H1 (cell line): ENCODE measurements at regions not wholly inside any gene's neighbourhood (a gene's known extent, or its start where the extent isn't known, plus 50 kb on each side); places are given as distances from the start of the nearest gene placed in this dataset.

Experiments used
- CTCF ChIA-PET: fragments of 300-600 bp; sonication (Branson Sonifier 250); formaldehyde crosslinking; loops from one replicate; lab custom pipeline; 2021; ENCODE audit not compliant: partially characterized antibody; lab: Charles Lee
- POLR2A ChIA-PET: fragments of 300-600 bp; sonication (Branson Sonifier 250); formaldehyde crosslinking; loops from one replicate; lab custom pipeline; 2021; ENCODE audit warnings: inconsistent platforms; ENCODE audit not compliant: partially characterized antibody; lab: Charles Lee
- DNase-seq, 2 experiments: peaks; one replicate each; pipeline versions ENCODE4 v3.0.0 to v3.0.0-alpha.2; 2010 to 2022; ENCODE audit warnings: low spot score in 2 of 2, low read depth in 1 of 2, mixed read lengths in 1 of 2
- FAIRE-seq: peaks from 2 replicates; lab custom pipeline; 2011; peaks lifted over from hg19 to GRCh38; lab: Jason Lieb, UNC
- H2AFZ ChIP-seq: 2 replicates; pipeline ENCODE4 v1.8.1; 2012; ENCODE audit warnings: low read length, inconsistent platforms
- H2AK5ac ChIP-seq: 2 replicates; pipeline ENCODE4 v1.6.1; 2013; ENCODE audit warnings: low read depth, low read length
- H2BK120ac ChIP-seq: replicated peaks from 2 replicates; pipeline ENCODE3; 2013; ENCODE audit warnings: low read depth, low read length, inconsistent platforms
- H2BK12ac ChIP-seq: 2 replicates; pipeline ENCODE4 v1.6.1; 2013; ENCODE audit warnings: low read depth, low read length
- H2BK15ac ChIP-seq: 2 replicates; pipeline ENCODE4 v1.6.1; 2013; ENCODE audit warnings: low read length
- H2BK20ac ChIP-seq: 2 replicates; pipeline ENCODE4 v1.6.1; 2013; ENCODE audit warnings: low read length
- H2BK5ac ChIP-seq: 2 replicates; pipeline ENCODE4 v1.6.1; 2013; ENCODE audit warnings: low read depth, low read length
- H3K14ac ChIP-seq: 2 replicates; pipeline ENCODE4 v1.6.1; 2013; ENCODE audit warnings: inconsistent platforms; ENCODE audit not compliant: insufficient read length
- H3K18ac ChIP-seq: 2 replicates; pipeline ENCODE4 v1.6.1; 2013; ENCODE audit warnings: low read length; ENCODE audit errors: extremely low read depth
- H3K23ac ChIP-seq: 2 replicates; pipeline ENCODE4 v1.6.1; 2013; ENCODE audit warnings: inconsistent platforms; ENCODE audit not compliant: insufficient read length
- H3K23me2 ChIP-seq: 2 replicates; pipeline ENCODE4 v1.6.1; 2013; ENCODE audit warnings: low read depth, low read length
- H3K27ac ChIP-seq: 2 replicates; pipeline ENCODE4 v1.6.1; 2011; ENCODE audit warnings: low read depth, low read length, inconsistent platforms
- H3K27me3 ChIP-seq, 4 experiments: replicated peaks in 1 of 4; 1 replicate in 1 of 4; 2 replicates in 3 of 4; pipeline versions ENCODE4 v1.6.1 to v1.8.1; 2011 to 2013; ENCODE audit warnings: low read length in 3 of 4, mild to moderate bottlenecking in 3 of 4, inconsistent platforms in 2 of 4, mixed read lengths in 2 of 4, moderate library complexity in 1 of 4; ENCODE audit not compliant: control insufficient read depth in 3 of 4, insufficient read depth in 3 of 4; ENCODE audit errors: extremely low read depth in 1 of 4
- H3K36me3 ChIP-seq, 4 experiments: 2 replicates each; pipeline versions ENCODE4 v1.6.1 to v1.8.1; 2011 to 2013; ENCODE audit warnings: mild to moderate bottlenecking in 4 of 4, low read length in 3 of 4, moderate library complexity in 2 of 4, control low read depth in 1 of 4, inconsistent platforms in 1 of 4; ENCODE audit not compliant: insufficient read depth in 4 of 4, control insufficient read depth in 2 of 4
- H3K4ac ChIP-seq: replicated peaks from 2 replicates; pipeline ENCODE3; 2013; ENCODE audit warnings: low read length, low read depth, mixed read lengths, inconsistent platforms; ENCODE audit not compliant: insufficient read length
- H3K4me1 ChIP-seq, 4 experiments: replicated peaks in 1 of 4; 1 replicate in 1 of 4; 2 replicates in 3 of 4; pipeline versions ENCODE4 v1.6.1 to v1.8.1; 2011 to 2013; ENCODE audit warnings: low read length in 3 of 4, inconsistent platforms in 2 of 4, mixed read lengths in 1 of 4; ENCODE audit not compliant: insufficient read depth in 4 of 4, control insufficient read depth in 3 of 4
- H3K4me2 ChIP-seq, 2 experiments: 2 replicates each; pipeline versions ENCODE4 v1.6.1 to v1.8.1; 2011 to 2013; ENCODE audit warnings: low read depth in 2 of 2, low read length in 2 of 2, control low read depth in 1 of 2, inconsistent platforms in 1 of 2, mild to moderate bottlenecking in 1 of 2; ENCODE audit not compliant: insufficient read depth in 1 of 2
- H3K4me3 ChIP-seq, 4 experiments: fragments of 200-600, 300-600 bp in 1 of 4; sonication (generic), shearing (Covaris generic), sonication (Bioruptor Twin) in 1 of 4; 2 replicates each; pipeline versions ENCODE4 v1.5.1 to v1.8.1; 2011 to 2016; ENCODE audit warnings: low read length in 4 of 4, low read depth in 3 of 4, control low read depth in 2 of 4, inconsistent platforms in 2 of 4, mild to moderate bottlenecking in 2 of 4, mixed read lengths in 1 of 4, moderate library complexity in 1 of 4; ENCODE audit not compliant: insufficient read depth in 2 of 4; ENCODE audit errors: extremely low read depth in 1 of 4
- H3K56ac ChIP-seq: replicated peaks from 2 replicates; pipeline ENCODE3; 2013; ENCODE audit warnings: low read depth, mild to moderate bottlenecking, mixed read lengths, low read length, inconsistent platforms; ENCODE audit not compliant: insufficient read length
- H3K79me1 ChIP-seq: 2 replicates; pipeline ENCODE4 v1.6.1; 2013; ENCODE audit warnings: low read depth, low read length, control low read depth
- H3K79me2 ChIP-seq, 2 experiments: 2 replicates each; pipeline versions ENCODE4 v1.6.1 to v1.8.1; 2012 to 2013; ENCODE audit warnings: low read length in 2 of 2, mild to moderate bottlenecking in 2 of 2, inconsistent platforms in 1 of 2; ENCODE audit not compliant: insufficient read depth in 2 of 2, control insufficient read depth in 1 of 2
- H3K9ac ChIP-seq, 4 experiments: replicated peaks in 1 of 4; 1 replicate in 1 of 4; 2 replicates in 3 of 4; pipeline versions ENCODE4 v1.6.1 to v1.8.1; 2011 to 2013; ENCODE audit warnings: low read depth in 3 of 4, low read length in 3 of 4, control low read depth in 2 of 4, mild to moderate bottlenecking in 2 of 4, moderate library complexity in 2 of 4, inconsistent platforms in 1 of 4; ENCODE audit errors: extremely low read depth in 1 of 4
- H3K9me3 ChIP-seq, 2 experiments: 2 replicates each; pipeline versions ENCODE4 v1.6.1 to v1.8.1; 2012 to 2013; ENCODE audit warnings: mild to moderate bottlenecking in 2 of 2, moderate library complexity in 2 of 2, control low read depth in 1 of 2, inconsistent platforms in 1 of 2, low read depth in 1 of 2, low read length in 1 of 2, mixed read lengths in 1 of 2; ENCODE audit not compliant: insufficient read depth in 2 of 2
- H4K20me1 ChIP-seq, 2 experiments: replicated peaks in 1 of 2; 2 replicates each; pipeline versions ENCODE3 to v1.8.1; 2011 to 2013; ENCODE audit warnings: inconsistent platforms in 2 of 2, low read length in 2 of 2, mild to moderate bottlenecking in 1 of 2; ENCODE audit not compliant: insufficient read depth in 2 of 2, control insufficient read depth in 1 of 2
- H4K5ac ChIP-seq: 2 replicates; pipeline ENCODE4 v1.6.1; 2013; ENCODE audit warnings: low read length, low read depth, mixed read lengths, inconsistent platforms; ENCODE audit not compliant: insufficient read length
- H4K8ac ChIP-seq: 2 replicates; pipeline ENCODE4 v1.8.0; 2013; ENCODE audit warnings: mild to moderate bottlenecking, moderate library complexity, low read length, inconsistent platforms; ENCODE audit not compliant: insufficient read depth; ENCODE audit errors: extremely low read depth
- H4K91ac ChIP-seq: replicated peaks from 2 replicates; pipeline ENCODE3; 2013; ENCODE audit warnings: low read length, mixed read lengths, inconsistent platforms; ENCODE audit not compliant: insufficient read length
- FOSL1 ChIP-seq: IDR thresholded peaks from 2 replicates; pipeline ENCODE4 v1.6.1; 2011; ENCODE audit warnings: mild to moderate bottlenecking, low read depth, low read length, moderate library complexity; ENCODE audit not compliant: insufficient read depth
- GABPA ChIP-seq: IDR thresholded peaks from 2 replicates; pipeline ENCODE4 v1.6.1; 2011; ENCODE audit warnings: mild to moderate bottlenecking, low read length, moderate library complexity, borderline replicate concordance; ENCODE audit not compliant: insufficient read depth
- KDM1A ChIP-seq: fragments of 200-600, 300-600 bp; sonication (generic); IDR thresholded peaks from 2 replicates; pipeline ENCODE4 v1.7.1; 2016; ENCODE audit warnings: mild to moderate bottlenecking, low read length, borderline replicate concordance
- MAFK ChIP-seq: IDR thresholded peaks from 2 replicates; pipeline ENCODE4 v1.6.1; 2012; ENCODE audit warnings: low read depth, mild to moderate bottlenecking, improper control_type of control experiment, low read length
- SP2 ChIP-seq: IDR thresholded peaks from 2 replicates; pipeline ENCODE4 v1.6.1; 2012; ENCODE audit warnings: mild to moderate bottlenecking, low read length, inconsistent platforms
- YY1 ChIP-seq: IDR thresholded peaks from 2 replicates; pipeline ENCODE4 v1.6.1; 2011; ENCODE audit warnings: low read depth, mild to moderate bottlenecking, low read length

GRCh38 chr4:124468360-124468759 lies 244.2 kb downstream of the ANKRD50 start (continued):
- TF ChIP-seq YY1 (no peak), MAFK (no peak)

- H3K14ac ChIP-seq = no peak overlapping the region
- FAIRE-seq = no peak
- no peak for TF ChIP-seq FOSL1
- TF ChIP-seq KDM1A = no peak
- no peak for TF ChIP-seq SP2
- TF ChIP-seq GABPA = no peak
Observed at GRCh38 chr4:124469981-124470380, 242.6 kb downstream of the ANKRD50 start.

More at GRCh38 chr4:124469981-124470380, 242.6 kb downstream of the ANKRD50 start:
- no peak overlapping the region for H2BK15ac ChIP-seq
- no peaks in the 10 kb centered on the region for H3K79me2 ChIP-seq
- H3K18ac ChIP-seq = no peak overlapping the region
- no peaks in the 10 kb centered on the region for H3K4me1 ChIP-seq
- H3K9me3 ChIP-seq = peaks cover 13% of the 10 kb centered on the region in 2 experiments; a peak in 3 of 4 replicates
- no peak overlapping the region for H2BK12ac ChIP-seq
- no peak overlapping the region for H4K5ac ChIP-seq
- no peak overlapping the region for H2AFZ ChIP-seq
- H3K27me3 ChIP-seq = no peaks in the 10 kb centered on the region
- H2BK5ac ChIP-seq = no peak overlapping the region
- H3K23me2 ChIP-seq = peaks cover 2% of the 10 kb centered on the region; the same call in 1 of the 2 replicates
- H3K56ac ChIP-seq = no peak overlapping the region
- no peak for DNase-seq
- no peak overlapping the region for H3K27ac ChIP-seq
- CTCF ChIA-PET = no interaction called here
- H3K4me2 ChIP-seq = no peak overlapping the region
- no peak overlapping the region; the same call in 1 of the 2 replicates for H2AK5ac ChIP-seq
- H4K8ac ChIP-seq = no peak overlapping the region
- H3K9ac ChIP-seq = no peak overlapping the region
- no peak overlapping the region for H2BK20ac ChIP-seq
- no peak overlapping the region for H3K4me3 ChIP-seq
- no peaks in the 10 kb centered on the region for H4K20me1 ChIP-seq
- no peak overlapping the region for H2BK120ac ChIP-seq
- no peak overlapping the region for H4K91ac ChIP-seq
- POLR2A ChIA-PET = no interaction called here
- no peak overlapping the region for H3K4ac ChIP-seq
- no peaks in the 10 kb centered on the region for H3K79me1 ChIP-seq
- peaks cover 0 to 4% (median 0%) of the 10 kb centered on the region in 4 experiments; a peak in 1 of 8 replicates for H3K36me3 ChIP-seq
- no peak overlapping the region for H3K23ac ChIP-seq
